A172 (cell line): ENCODE measurements at regions not wholly inside any gene's neighbourhood (a gene's known extent, or its start where the extent isn't known, plus 50 kb on each side); places are given as distances from the start of the nearest gene placed in this dataset.
A peak's percentile ranks its signal among the peaks of the same experiment; 100 is the strongest.
"Not testable (repeated sequence)": the region's sequence is repeated elsewhere in the genome, so short reads cannot be mapped to it uniquely, and the experiment has no call there.

Source experiments
- DNase-seq: peaks from one replicate; pipeline ENCODE4 v3.0.0-alpha.2; 2015; ENCODE audit warnings: low spot score

GRCh38 chr18:1483385-1483784, 578.7 kb downstream of the ADCYAP1 start:
- DNase-seq: peak; percentile 13

- no peak for DNase-seq
Measured at GRCh38 chr18:1487457-1487856, 582.8 kb downstream of the ADCYAP1 start.

GRCh38 chr18:1488394-1488793, 583.7 kb downstream of the ADCYAP1 start:
- no peak for DNase-seq

GRCh38 chr18:1488957-1489356, 584.3 kb downstream of the ADCYAP1 start:
- DNase-seq: no peak

- no peak for DNase-seq
Measured at GRCh38 chr18:1495387-1495786, 590.7 kb downstream of the ADCYAP1 start.

- no peak for DNase-seq
Measured at GRCh38 chr18:1496096-1496495, 591.4 kb downstream of the ADCYAP1 start.

GRCh38 chr18:1498216-1498615, 593.5 kb downstream of the ADCYAP1 start:
- no peak for DNase-seq

- DNase-seq: peak; percentile 34
Measured at GRCh38 chr18:1499265-1499664, 594.6 kb downstream of the ADCYAP1 start.

GRCh38 chr18:1503847-1504246, 599.2 kb downstream of the ADCYAP1 start:
- DNase-seq: no peak

GRCh38 chr18:1505856-1506255, 601.2 kb downstream of the ADCYAP1 start:
- DNase-seq: no peak

- no peak for DNase-seq
Measured at GRCh38 chr18:1510542-1511179, 606.0 kb downstream of the ADCYAP1 start.

GRCh38 chr18:1511619-1512311, 607.1 kb downstream of the ADCYAP1 start:
- DNase-seq: no peak

- DNase-seq: peak; percentile 64
Measured at GRCh38 chr18:1513519-1513918, 608.8 kb downstream of the ADCYAP1 start.

- not testable (repeated sequence) for DNase-seq
Measured at GRCh38 chr18:1521588-1522248, 617.0 kb downstream of the ADCYAP1 start.

GRCh38 chr18:1522249-1522615, 617.6 kb downstream of the ADCYAP1 start:
- DNase-seq: no peak

- no peak for DNase-seq
Measured at GRCh38 chr18:1526991-1527390, 622.3 kb downstream of the ADCYAP1 start.

- no peak for DNase-seq
Measured at GRCh38 chr18:1527805-1528204, 623.1 kb downstream of the ADCYAP1 start.

- DNase-seq: no peak
Measured at GRCh38 chr18:1528447-1528846, 623.8 kb downstream of the ADCYAP1 start.

GRCh38 chr18:1528964-1529509, 624.4 kb downstream of the ADCYAP1 start:
- no peak for DNase-seq

GRCh38 chr18:1530650-1531049, 626.0 kb downstream of the ADCYAP1 start:
- no peak for DNase-seq

- DNase-seq: no peak
Measured at GRCh38 chr18:1539276-1539675, 634.6 kb downstream of the ADCYAP1 start.

- DNase-seq: no peak
Measured at GRCh38 chr18:1541478-1541877, 636.8 kb downstream of the ADCYAP1 start.

- no peak for DNase-seq
Measured at GRCh38 chr18:1542230-1542774, 637.6 kb downstream of the ADCYAP1 start.
